H1 (cell line): ENCODE measurements at regions not wholly inside any gene's neighbourhood (a gene's known extent, or its start where the extent isn't known, plus 50 kb on each side); places are given as distances from the start of the nearest gene placed in this dataset.

Experiments
- CTCF ChIA-PET: fragments of 300-600 bp; sonication (Branson Sonifier 250); formaldehyde crosslinking; loops from one replicate; lab custom pipeline; 2021; ENCODE audit not compliant: partially characterized antibody; lab: Charles Lee
- POLR2A ChIA-PET: fragments of 300-600 bp; sonication (Branson Sonifier 250); formaldehyde crosslinking; loops from one replicate; lab custom pipeline; 2021; ENCODE audit warnings: inconsistent platforms; ENCODE audit not compliant: partially characterized antibody; lab: Charles Lee
- DNase-seq, 2 experiments: peaks; one replicate each; pipeline versions ENCODE4 v3.0.0 to v3.0.0-alpha.2; 2010 to 2022; ENCODE audit warnings: low spot score in 2 of 2, low read depth in 1 of 2, mixed read lengths in 1 of 2
- FAIRE-seq: peaks from 2 replicates; lab custom pipeline; 2011; peaks lifted over from hg19 to GRCh38; lab: Jason Lieb, UNC
- H2AFZ ChIP-seq: 2 replicates; pipeline ENCODE4 v1.8.1; 2012; ENCODE audit warnings: low read length, inconsistent platforms
- H2AK5ac ChIP-seq: 2 replicates; pipeline ENCODE4 v1.6.1; 2013; ENCODE audit warnings: low read depth, low read length
- H2BK120ac ChIP-seq: replicated peaks from 2 replicates; pipeline ENCODE3; 2013; ENCODE audit warnings: low read depth, low read length, inconsistent platforms
- H2BK12ac ChIP-seq: 2 replicates; pipeline ENCODE4 v1.6.1; 2013; ENCODE audit warnings: low read depth, low read length
- H2BK15ac ChIP-seq: 2 replicates; pipeline ENCODE4 v1.6.1; 2013; ENCODE audit warnings: low read length
- H2BK20ac ChIP-seq: 2 replicates; pipeline ENCODE4 v1.6.1; 2013; ENCODE audit warnings: low read length
- H2BK5ac ChIP-seq: 2 replicates; pipeline ENCODE4 v1.6.1; 2013; ENCODE audit warnings: low read depth, low read length
- H3K14ac ChIP-seq: 2 replicates; pipeline ENCODE4 v1.6.1; 2013; ENCODE audit warnings: inconsistent platforms; ENCODE audit not compliant: insufficient read length
- H3K18ac ChIP-seq: 2 replicates; pipeline ENCODE4 v1.6.1; 2013; ENCODE audit warnings: low read length; ENCODE audit errors: extremely low read depth
- H3K23ac ChIP-seq: 2 replicates; pipeline ENCODE4 v1.6.1; 2013; ENCODE audit warnings: inconsistent platforms; ENCODE audit not compliant: insufficient read length
- H3K23me2 ChIP-seq: 2 replicates; pipeline ENCODE4 v1.6.1; 2013; ENCODE audit warnings: low read depth, low read length
- H3K27ac ChIP-seq: 2 replicates; pipeline ENCODE4 v1.6.1; 2011; ENCODE audit warnings: low read depth, low read length, inconsistent platforms
- H3K27me3 ChIP-seq, 4 experiments: replicated peaks in 1 of 4; 1 replicate in 1 of 4; 2 replicates in 3 of 4; pipeline versions ENCODE4 v1.6.1 to v1.8.1; 2011 to 2013; ENCODE audit warnings: low read length in 3 of 4, mild to moderate bottlenecking in 3 of 4, inconsistent platforms in 2 of 4, mixed read lengths in 2 of 4, moderate library complexity in 1 of 4; ENCODE audit not compliant: control insufficient read depth in 3 of 4, insufficient read depth in 3 of 4; ENCODE audit errors: extremely low read depth in 1 of 4
- H3K36me3 ChIP-seq, 4 experiments: 2 replicates each; pipeline versions ENCODE4 v1.6.1 to v1.8.1; 2011 to 2013; ENCODE audit warnings: mild to moderate bottlenecking in 4 of 4, low read length in 3 of 4, moderate library complexity in 2 of 4, control low read depth in 1 of 4, inconsistent platforms in 1 of 4; ENCODE audit not compliant: insufficient read depth in 4 of 4, control insufficient read depth in 2 of 4
- H3K4ac ChIP-seq: replicated peaks from 2 replicates; pipeline ENCODE3; 2013; ENCODE audit warnings: low read length, low read depth, mixed read lengths, inconsistent platforms; ENCODE audit not compliant: insufficient read length
- H3K4me1 ChIP-seq, 4 experiments: replicated peaks in 1 of 4; 1 replicate in 1 of 4; 2 replicates in 3 of 4; pipeline versions ENCODE4 v1.6.1 to v1.8.1; 2011 to 2013; ENCODE audit warnings: low read length in 3 of 4, inconsistent platforms in 2 of 4, mixed read lengths in 1 of 4; ENCODE audit not compliant: insufficient read depth in 4 of 4, control insufficient read depth in 3 of 4
- H3K4me2 ChIP-seq, 2 experiments: 2 replicates each; pipeline versions ENCODE4 v1.6.1 to v1.8.1; 2011 to 2013; ENCODE audit warnings: low read depth in 2 of 2, low read length in 2 of 2, control low read depth in 1 of 2, inconsistent platforms in 1 of 2, mild to moderate bottlenecking in 1 of 2; ENCODE audit not compliant: insufficient read depth in 1 of 2
- H3K4me3 ChIP-seq, 4 experiments: fragments of 200-600, 300-600 bp in 1 of 4; sonication (generic), shearing (Covaris generic), sonication (Bioruptor Twin) in 1 of 4; 2 replicates each; pipeline versions ENCODE4 v1.5.1 to v1.8.1; 2011 to 2016; ENCODE audit warnings: low read length in 4 of 4, low read depth in 3 of 4, control low read depth in 2 of 4, inconsistent platforms in 2 of 4, mild to moderate bottlenecking in 2 of 4, mixed read lengths in 1 of 4, moderate library complexity in 1 of 4; ENCODE audit not compliant: insufficient read depth in 2 of 4; ENCODE audit errors: extremely low read depth in 1 of 4
- H3K56ac ChIP-seq: replicated peaks from 2 replicates; pipeline ENCODE3; 2013; ENCODE audit warnings: low read depth, mild to moderate bottlenecking, mixed read lengths, low read length, inconsistent platforms; ENCODE audit not compliant: insufficient read length
- H3K79me1 ChIP-seq: 2 replicates; pipeline ENCODE4 v1.6.1; 2013; ENCODE audit warnings: low read depth, low read length, control low read depth
- H3K79me2 ChIP-seq, 2 experiments: 2 replicates each; pipeline versions ENCODE4 v1.6.1 to v1.8.1; 2012 to 2013; ENCODE audit warnings: low read length in 2 of 2, mild to moderate bottlenecking in 2 of 2, inconsistent platforms in 1 of 2; ENCODE audit not compliant: insufficient read depth in 2 of 2, control insufficient read depth in 1 of 2
- H3K9ac ChIP-seq, 4 experiments: replicated peaks in 1 of 4; 1 replicate in 1 of 4; 2 replicates in 3 of 4; pipeline versions ENCODE4 v1.6.1 to v1.8.1; 2011 to 2013; ENCODE audit warnings: low read depth in 3 of 4, low read length in 3 of 4, control low read depth in 2 of 4, mild to moderate bottlenecking in 2 of 4, moderate library complexity in 2 of 4, inconsistent platforms in 1 of 4; ENCODE audit errors: extremely low read depth in 1 of 4
- H3K9me3 ChIP-seq, 2 experiments: 2 replicates each; pipeline versions ENCODE4 v1.6.1 to v1.8.1; 2012 to 2013; ENCODE audit warnings: mild to moderate bottlenecking in 2 of 2, moderate library complexity in 2 of 2, control low read depth in 1 of 2, inconsistent platforms in 1 of 2, low read depth in 1 of 2, low read length in 1 of 2, mixed read lengths in 1 of 2; ENCODE audit not compliant: insufficient read depth in 2 of 2
- H4K20me1 ChIP-seq, 2 experiments: replicated peaks in 1 of 2; 2 replicates each; pipeline versions ENCODE3 to v1.8.1; 2011 to 2013; ENCODE audit warnings: inconsistent platforms in 2 of 2, low read length in 2 of 2, mild to moderate bottlenecking in 1 of 2; ENCODE audit not compliant: insufficient read depth in 2 of 2, control insufficient read depth in 1 of 2
- H4K5ac ChIP-seq: 2 replicates; pipeline ENCODE4 v1.6.1; 2013; ENCODE audit warnings: low read length, low read depth, mixed read lengths, inconsistent platforms; ENCODE audit not compliant: insufficient read length
- H4K8ac ChIP-seq: 2 replicates; pipeline ENCODE4 v1.8.0; 2013; ENCODE audit warnings: mild to moderate bottlenecking, moderate library complexity, low read length, inconsistent platforms; ENCODE audit not compliant: insufficient read depth; ENCODE audit errors: extremely low read depth
- H4K91ac ChIP-seq: replicated peaks from 2 replicates; pipeline ENCODE3; 2013; ENCODE audit warnings: low read length, mixed read lengths, inconsistent platforms; ENCODE audit not compliant: insufficient read length
- CBX8 ChIP-seq: fragments of 300-800, 300-1000 bp; sonication (generic); IDR thresholded peaks from 2 replicates; pipeline ENCODE4 v1.7.1; 2016; ENCODE audit warnings: low read depth, low read length, borderline replicate concordance
- CREB1 ChIP-seq: IDR thresholded peaks from 2 replicates; pipeline ENCODE4 v1.6.1; 2012; ENCODE audit warnings: inconsistent platforms
- CTBP2 ChIP-seq: IDR thresholded peaks from 2 replicates; pipeline ENCODE4 v1.7.0; 2011; ENCODE audit warnings: borderline replicate concordance, mild to moderate bottlenecking, moderate library complexity, mixed read lengths, low read length; ENCODE audit not compliant: insufficient read depth, insufficient read length
- EP300 ChIP-seq, 2 experiments: IDR thresholded peaks; 1 replicate in 1 of 2; 2 replicates in 1 of 2; pipeline ENCODE4 v1.6.1; 2011 to 2012; ENCODE audit warnings: low read depth in 2 of 2, low read length in 2 of 2, mild to moderate bottlenecking in 2 of 2, borderline replicate concordance in 1 of 2, inconsistent platforms in 1 of 2, moderate library complexity in 1 of 2
- MAX ChIP-seq: IDR thresholded peaks from 2 replicates; pipeline ENCODE4 v1.6.1; 2012; ENCODE audit warnings: inconsistent platforms
- PHF8 ChIP-seq: fragments of 200-600 bp; sonication (generic); conservative IDR thresholded peaks from 2 replicates; pipeline ENCODE4 v1.7.1; 2012; ENCODE audit warnings: low read depth, mild to moderate bottlenecking, inconsistent platforms, low read length, moderate library complexity
- POLR2A ChIP-seq, 2 experiments: IDR thresholded peaks; 1 replicate in 1 of 2; 2 replicates in 1 of 2; pipeline ENCODE4 v1.6.1; 2011; ENCODE audit warnings: low read depth in 2 of 2, low read length in 2 of 2, mild to moderate bottlenecking in 2 of 2; ENCODE audit errors: control extremely low read depth in 1 of 2
- RXRA ChIP-seq: IDR thresholded peaks from 2 replicates; pipeline ENCODE4 v1.6.1; 2011; ENCODE audit warnings: low read depth, mild to moderate bottlenecking, low read length, moderate library complexity; ENCODE audit not compliant: insufficient read depth
- SIN3A ChIP-seq, 2 experiments: IDR thresholded peaks in 1 of 2; conservative IDR thresholded peaks in 1 of 2; 2 replicates each; pipeline ENCODE4 v1.6.1; 2011 to 2012; ENCODE audit warnings: low read length in 2 of 2, improper control_type of control experiment in 1 of 2, low read depth in 1 of 2, mild to moderate bottlenecking in 1 of 2
- SIRT6 ChIP-seq: IDR thresholded peaks from one replicate; pipeline ENCODE4 v1.7.1; 2012; ENCODE audit warnings: low read length, inconsistent platforms
- USF2 ChIP-seq: IDR thresholded peaks from 2 replicates; pipeline ENCODE4 v1.6.1; 2011; ENCODE audit warnings: low read length, improper control_type of control experiment
- WGBS, 2 experiments: shearing (Covaris generic) in 1 of 2; methylation state at CpG; one replicate each; pipeline versions ENCODE4 v1.1.6 to v1.1.7; 2013 to 2015; ENCODE audit warnings: low lambda C conversion rate in 2 of 2, mixed read lengths in 2 of 2, inconsistent platforms in 1 of 2, low coverage in 1 of 2, missing lambda C conversion rate in 1 of 2; ENCODE audit not compliant: insufficient replicate concordance in 2 of 2, insufficient coverage in 1 of 2, insufficient read length in 1 of 2; ENCODE audit errors: extremely low coverage in 1 of 2, missing lambda C conversion rate in 1 of 2; 5-methylcytosine and 5-hydroxymethylcytosine counted together

- H4K91ac ChIP-seq, result no peak overlapping the region
- no peaks in the 10 kb centered on the region for H4K20me1 ChIP-seq
- DNase-seq (no peak), FAIRE-seq (no peak)
- 67% methylated on average over 10 of the region's 10 CpGs; no CpG with 5 or more reads in 1 of the 2 experiments for whole genome bisulfite sequencing, 2 experiments
- no peak overlapping the region for H3K4me3 ChIP-seq
- H4K8ac ChIP-seq, result no peak overlapping the region; the same call in 1 of the 2 replicates
- no peak overlapping the region for H3K4me2 ChIP-seq
- no peaks in the 10 kb centered on the region for H3K23me2 ChIP-seq
- H2BK5ac ChIP-seq, result no peak overlapping the region
- H2AK5ac ChIP-seq, result no peak overlapping the region
- no peak overlapping the region for H2AFZ ChIP-seq
- no peak overlapping the region for H2BK120ac ChIP-seq
- no peaks in the 10 kb centered on the region for H3K27me3 ChIP-seq
- no peak overlapping the region for H3K23ac ChIP-seq
- CTCF ChIA-PET, result interaction anchor here (0.6 to 1.0 kb wide), 2 partner anchors 18 to 521 kb away, joined by 3 to 4 read pairs; no protein-coding TSS in a partner anchor
- H2BK15ac ChIP-seq, result no peak overlapping the region
- no peak overlapping the region for H3K18ac ChIP-seq
- no peak overlapping the region for H3K14ac ChIP-seq
- POLR2A ChIA-PET, result no interaction called here
- no peak overlapping the region for H4K5ac ChIP-seq
- H2BK12ac ChIP-seq, result no peak overlapping the region
- H3K9ac ChIP-seq, result no peak overlapping the region
- H3K79me1 ChIP-seq, result no peaks in the 10 kb centered on the region
- H3K27ac ChIP-seq, result no peak overlapping the region
- no peaks in the 10 kb centered on the region for H3K4me1 ChIP-seq
- no peak overlapping the region for H3K56ac ChIP-seq
- no peaks in the 10 kb centered on the region for H3K79me2 ChIP-seq
- H3K36me3 ChIP-seq, result no peaks in the 10 kb centered on the region
- H3K9me3 ChIP-seq, result no peaks in the 10 kb centered on the region
- H3K4ac ChIP-seq, result no peak overlapping the region
- H2BK20ac ChIP-seq, result no peak overlapping the region
- no peak for TF ChIP-seq RXRA
- TF ChIP-seq CBX8, result no peak
- TF ChIP-seq PHF8, result no peak
- no peak for TF ChIP-seq SIRT6
- TF ChIP-seq MAX, result no peak
- TF ChIP-seq CREB1, result no peak
- TF ChIP-seq USF2, result no peak
- no peak for TF ChIP-seq EP300 (IDR thresholded peaks at IDR 0.05; ENCODE audit: borderline replicate concordance in 1 of 2, low read depth in 2 of 2, low read length in 2 of 2)
- TF ChIP-seq POLR2A (IDR thresholded peaks at IDR 0.05; ENCODE audit: control extremely low read depth in 1 of 2, low read depth in 2 of 2, low read length in 2 of 2), result no peak
- TF ChIP-seq SIN3A (conservative IDR thresholded peaks at IDR 0.05 in 1 of 2, IDR thresholded peaks at IDR 0.05 in 1 of 2; ENCODE audit: low read depth in 1 of 2, low read length in 2 of 2), result no peak
- no peak for TF ChIP-seq CTBP2
Observed at GRCh38 chr5:4001758-4002533, 406.3 kb downstream of the IRX1 start.
